ENCODE measurements at regions not wholly inside any gene's neighbourhood (a gene's known extent, or its start where the extent isn't known, plus 50 kb on each side); places are given as distances from the start of the nearest gene placed in this dataset.

DNA sequence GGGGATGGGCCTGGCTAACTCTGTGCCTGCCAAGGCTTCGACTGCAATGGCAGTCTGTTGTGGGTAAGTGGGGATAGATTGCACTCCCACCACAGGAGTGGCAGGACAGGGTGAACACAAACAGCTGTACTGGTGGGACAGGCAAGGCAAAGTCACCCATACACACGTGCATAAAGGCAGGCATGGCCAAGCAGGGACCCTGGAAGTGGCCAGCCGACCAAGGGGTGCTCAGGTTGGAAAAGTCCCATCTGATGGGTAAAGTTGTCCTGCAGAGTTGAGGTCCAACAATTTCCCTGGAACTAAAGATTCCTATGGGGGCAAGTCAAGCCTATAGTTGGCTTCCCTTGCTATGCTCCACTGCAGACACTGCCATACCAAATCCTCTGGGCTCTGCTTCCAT, 1961.9 kb upstream of the ADGRL3 start:
- no peak for DNase-seq (ENCODE audit: low read depth, low spot score)

GRCh38 chr4:59240011-59240410, 1960.1 kb upstream of the ADGRL3 start:
- DNase-seq (ENCODE audit: low read depth, low spot score) = no peak

DNA sequence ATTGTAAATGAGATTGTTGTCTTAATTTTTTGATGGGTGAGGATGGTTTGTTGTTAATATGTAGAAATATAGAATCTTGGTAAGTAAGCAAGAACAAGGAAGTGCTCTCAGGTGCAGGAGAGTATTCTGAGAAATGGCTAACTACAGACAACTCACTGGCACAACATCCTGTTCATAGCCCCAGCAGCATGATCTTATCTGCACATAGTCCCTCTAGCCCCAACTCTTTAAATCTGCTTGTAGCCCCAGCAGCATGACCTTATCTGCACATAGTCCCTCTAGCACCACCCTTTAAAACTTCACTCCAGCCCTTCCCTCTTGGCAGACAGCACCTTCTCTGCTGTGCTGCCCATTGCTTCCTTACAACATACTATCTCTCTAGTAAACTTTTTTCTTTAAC, 1957.1 kb upstream of the ADGRL3 start:
- no peak for DNase-seq (ENCODE audit: low read depth, low spot score)

DNA sequence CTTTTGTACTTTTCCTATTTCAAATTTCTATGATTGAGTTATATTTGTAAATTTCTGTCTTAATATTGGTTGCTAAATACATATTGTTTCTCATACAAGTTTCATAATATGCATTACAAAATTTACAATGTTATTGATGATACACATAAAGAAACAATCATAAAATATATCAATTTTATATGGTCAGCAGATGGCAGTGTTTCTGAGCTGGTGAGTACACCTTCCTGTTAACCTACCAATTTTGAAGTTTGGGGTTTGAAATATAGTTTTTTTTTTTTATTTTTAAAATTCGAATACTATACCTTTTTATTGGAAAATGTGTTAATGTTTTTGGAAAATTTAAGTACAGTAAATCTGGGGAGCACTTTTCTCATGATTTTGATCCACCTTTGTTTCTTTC, 1953.1 kb upstream of the ADGRL3 start:
- no peak for DNase-seq (ENCODE audit: low read depth, low spot score)

DNA sequence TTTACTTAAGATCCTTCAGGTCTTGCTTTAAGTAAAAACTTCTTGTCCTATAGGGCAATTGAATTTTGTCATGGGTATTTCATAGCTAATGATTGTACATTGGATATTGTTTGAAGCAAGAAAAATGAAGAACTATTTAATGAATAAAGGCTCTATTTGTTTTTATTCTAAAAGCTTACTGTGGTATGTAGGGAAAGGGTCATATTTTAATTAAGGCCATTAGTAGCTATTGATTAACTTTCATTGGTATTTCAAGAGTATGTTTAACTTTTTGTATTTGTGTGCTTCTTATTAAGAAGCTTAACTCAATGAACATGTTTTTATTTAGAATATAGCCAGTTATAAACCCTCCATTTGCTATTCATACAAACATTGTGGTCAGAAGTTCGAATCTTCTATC, 1951.8 kb upstream of the ADGRL3 start:
- DNase-seq (ENCODE audit: low read depth, low spot score) = no peak

- DNase-seq (ENCODE audit: low read depth, low spot score) = no peak
These were observed 1951.0 kb upstream of the ADGRL3 start for GRCh38 chr4:59249110-59249509.

DNA sequence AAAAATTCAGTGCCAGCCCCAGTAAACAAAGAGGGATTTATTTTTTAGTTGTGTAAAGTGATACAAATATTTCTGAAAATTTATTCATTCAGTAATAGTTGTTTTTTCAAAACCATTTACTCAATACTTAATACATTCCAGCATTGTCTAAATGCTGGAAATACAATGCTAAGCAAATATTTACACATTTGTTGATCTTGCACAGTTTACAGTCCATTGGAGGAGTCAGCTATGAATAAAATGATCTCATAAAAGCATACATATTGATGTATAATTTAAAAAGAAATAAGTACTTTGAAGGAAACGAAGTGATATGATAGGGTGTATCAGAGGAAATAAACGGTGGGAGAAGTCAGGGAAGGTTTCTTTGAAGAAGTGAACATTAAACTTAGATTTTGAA, 1942.1 kb upstream of the ADGRL3 start:
- no peak for DNase-seq (ENCODE audit: low read depth, low spot score)

GRCh38 chr4:59307609-59308008, 1892.5 kb upstream of the ADGRL3 start:
- no peak for DNase-seq (ENCODE audit: low read depth, low spot score)

GRCh38 chr4:59314637-59315036, 1885.5 kb upstream of the ADGRL3 start:
- no peak for DNase-seq (ENCODE audit: low read depth, low spot score)

GRCh38 chr4:59339631-59340030, 1860.5 kb upstream of the ADGRL3 start:
- no peak for DNase-seq (ENCODE audit: low read depth, low spot score)

- DNase-seq (ENCODE audit: low read depth, low spot score) = no peak
These were observed 1858.6 kb upstream of the ADGRL3 start for GRCh38 chr4:59341506-59341905.

- DNase-seq (ENCODE audit: low read depth, low spot score) = no peak
These were observed 1851.2 kb upstream of the ADGRL3 start for GRCh38 chr4:59348949-59349348.

DNA sequence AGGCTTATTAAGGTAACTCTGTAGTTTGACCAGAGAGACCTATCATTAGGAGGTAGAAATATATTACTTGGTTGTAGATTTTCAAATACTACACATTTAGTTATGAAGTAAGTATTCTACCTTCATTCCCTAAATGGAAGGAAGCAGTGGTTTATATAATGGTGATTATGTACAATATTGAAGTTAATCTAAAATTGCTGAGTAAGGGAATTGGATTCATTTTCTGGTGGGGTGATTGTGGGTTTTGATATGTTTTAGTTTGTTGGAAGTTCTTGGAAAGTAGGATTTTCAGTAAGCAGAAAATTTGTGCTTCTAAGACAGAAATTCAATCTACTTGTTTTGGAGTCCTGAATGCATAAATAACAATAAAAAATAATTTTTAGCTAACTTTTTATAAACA, 1830.9 kb upstream of the ADGRL3 start:
- no peak for DNase-seq (ENCODE audit: low read depth, low spot score)

- no peak for DNase-seq (ENCODE audit: low read depth, low spot score)
These were observed 1825.7 kb upstream of the ADGRL3 start for GRCh38 chr4:59374416-59374815.

GRCh38 chr4:59380841-59381366, 1819.2 kb upstream of the ADGRL3 start:
- DNase-seq (ENCODE audit: low read depth, low spot score) = no peak

DNA sequence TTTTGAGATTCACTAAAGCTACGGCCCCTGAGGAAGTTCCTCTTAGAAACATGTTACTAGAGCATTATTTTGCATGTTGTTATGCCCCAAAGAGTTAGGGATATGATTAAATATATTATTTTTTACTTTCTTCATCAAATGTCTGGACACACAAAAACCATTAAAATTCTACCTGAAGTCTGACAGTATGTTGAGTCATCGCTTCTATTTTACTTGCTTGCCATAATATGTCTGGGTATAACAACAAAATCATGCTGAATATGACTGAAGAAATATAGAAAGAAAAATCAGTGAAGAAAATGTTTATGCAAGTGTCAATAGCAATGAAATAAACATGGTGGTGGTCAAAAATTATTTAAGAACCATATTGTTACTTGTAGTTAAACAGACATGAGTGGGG, 1818.5 kb upstream of the ADGRL3 start:
- no peak for DNase-seq (ENCODE audit: low read depth, low spot score)

DNA sequence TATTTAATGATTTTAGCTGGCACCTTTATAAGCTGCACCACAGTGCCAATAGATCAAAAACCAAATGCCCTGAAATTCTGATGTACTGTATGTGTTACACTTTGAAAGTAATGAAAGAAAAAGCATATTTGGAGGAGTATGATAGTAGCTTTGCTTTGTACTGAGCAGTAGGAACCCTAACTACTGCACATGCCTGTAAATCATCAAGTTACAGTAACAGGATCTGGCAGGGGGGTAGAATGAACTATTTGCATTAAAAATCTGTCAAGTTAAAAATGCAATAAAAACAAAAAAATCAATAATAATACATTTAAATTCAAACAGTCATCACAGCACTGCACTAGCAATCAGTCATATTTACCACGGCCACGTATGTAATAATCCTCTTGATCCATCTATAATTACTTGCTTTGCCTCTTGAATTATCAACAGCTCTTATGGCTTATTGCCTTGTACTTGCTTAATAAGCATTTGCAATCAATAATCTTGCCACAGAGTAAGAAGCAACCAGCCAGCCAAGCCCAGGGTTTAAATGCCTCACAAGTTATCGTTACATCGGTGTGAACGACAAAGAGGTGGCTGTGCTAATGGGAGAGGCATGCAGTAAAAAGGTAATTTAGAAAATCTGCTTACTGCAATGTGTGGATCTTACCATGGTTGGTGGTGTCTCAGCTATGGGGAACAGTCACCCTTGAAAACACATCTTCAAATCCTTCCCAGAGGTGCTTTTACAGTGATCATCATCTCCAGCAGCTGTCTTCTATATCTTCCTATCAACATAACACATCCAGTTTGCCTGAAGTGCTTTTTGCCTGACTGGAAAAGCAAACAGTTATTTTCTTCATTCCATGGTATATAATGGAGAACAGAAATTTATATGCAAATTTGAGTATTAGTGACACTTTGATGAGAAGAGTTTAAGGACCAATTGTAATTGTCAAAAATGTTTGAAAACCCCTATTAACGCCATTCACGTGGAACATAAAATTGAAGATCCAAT, 1812.1 kb upstream of the ADGRL3 start:
- DNase-seq (ENCODE audit: low read depth, low spot score) = no peak

GRCh38 chr4:59393780-59394179, 1806.3 kb upstream of the ADGRL3 start:
- DNase-seq (ENCODE audit: low read depth, low spot score) = no peak

- DNase-seq (ENCODE audit: low read depth, low spot score) = no peak
These were observed 1799.8 kb upstream of the ADGRL3 start for GRCh38 chr4:59400334-59400733.

DNA sequence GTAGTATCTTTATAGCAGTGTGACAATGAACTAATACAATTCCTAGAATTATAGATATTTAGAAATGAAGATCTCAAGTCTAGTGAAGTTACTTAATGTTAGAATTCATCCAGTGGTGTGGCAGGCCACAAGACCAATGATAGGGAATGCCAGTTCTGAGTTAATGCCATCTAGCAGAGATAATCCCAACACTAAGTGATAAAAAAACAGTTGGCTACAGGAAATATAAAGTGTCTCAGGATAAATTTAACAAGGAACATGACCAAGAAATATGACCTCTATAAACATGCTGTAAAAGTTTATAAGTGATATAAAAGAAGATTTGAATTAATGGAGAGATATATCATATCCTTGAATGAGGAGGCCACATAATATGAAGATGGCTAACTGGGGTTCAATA, 1790.5 kb upstream of the ADGRL3 start:
- DNase-seq (ENCODE audit: low read depth, low spot score) = no peak

GRCh38 chr4:59412739-59413138, 1787.4 kb upstream of the ADGRL3 start:
- no peak for DNase-seq (ENCODE audit: low read depth, low spot score)

GRCh38 chr4:59455751-59456150, 1744.4 kb upstream of the ADGRL3 start:
- DNase-seq (ENCODE audit: low read depth, low spot score) = no peak

GRCh38 chr4:59457576-59457975, 1742.5 kb upstream of the ADGRL3 start:
- no peak for DNase-seq (ENCODE audit: low read depth, low spot score)

All from smooth muscle cell of the brain vasculature (primary cell).